ENCODE measurements at regions not wholly inside any gene's neighbourhood (a gene's known extent, or its start where the extent isn't known, plus 50 kb on each side); places are given as distances from the start of the nearest gene placed in this dataset.
"Not testable (repeated sequence)": the region's sequence is repeated elsewhere in the genome, so short reads cannot be mapped to it uniquely, and the experiment has no call there.

- Mint-ChIP-seq H3K4me3 (no peak overlapping the region), H3K36me3 (no peaks in the 10 kb centered on the region), H3K27ac (no peak overlapping the region), H3K9me3 (no peaks in the 10 kb centered on the region), H3K27me3 (peaks cover 18% of the 10 kb centered on the region), H3K4me1 (no peaks in the 10 kb centered on the region)
- CTCF ChIA-PET = no interaction called here
- no peak for DNase-seq
Measured at GRCh38 chr2:173550143-173550542, 195.5 kb downstream of the CDCA7 start.

GRCh38 chr2:173552531-173552930 is 197.9 kb downstream of the CDCA7 start:
- Mint-ChIP-seq H3K36me3 (no peaks in the 10 kb centered on the region), H3K4me1 (no peaks in the 10 kb centered on the region), H3K27me3 (peaks cover 17% of the 10 kb centered on the region), H3K9me3 (no peaks in the 10 kb centered on the region), H3K4me3 (no peak overlapping the region), H3K27ac (no peak overlapping the region)
- DNase-seq = no peak
- CTCF ChIA-PET = no interaction called here

DNA sequence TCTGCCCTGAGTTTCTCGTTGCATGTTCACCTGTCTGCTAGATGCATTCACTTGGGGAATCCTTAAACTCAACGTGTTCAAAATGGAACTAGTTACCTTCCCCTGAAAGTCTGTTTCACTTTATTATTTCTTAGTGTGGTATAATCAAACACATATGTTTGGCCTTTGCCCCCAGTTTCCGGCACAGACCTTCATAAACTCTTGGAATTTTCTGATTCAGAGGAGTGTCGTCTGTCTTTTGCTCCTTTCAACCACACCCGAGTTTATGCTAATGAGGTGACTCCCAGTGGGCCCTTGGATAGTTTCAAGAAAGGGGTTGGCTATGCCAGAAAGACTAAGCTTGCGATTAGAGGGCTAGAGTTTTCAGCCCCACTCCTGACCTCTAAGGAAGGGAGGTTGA is 198.9 kb downstream of the CDCA7 start:
- Mint-ChIP-seq H3K27me3 (peaks cover 21% of the 10 kb centered on the region), H3K9me3 (no peaks in the 10 kb centered on the region), H3K27ac (no peak overlapping the region), H3K4me1 (no peaks in the 10 kb centered on the region), H3K36me3 (no peaks in the 10 kb centered on the region), H3K4me3 (no peak overlapping the region)
- CTCF ChIA-PET = no interaction called here
- DNase-seq = no peak

DNA sequence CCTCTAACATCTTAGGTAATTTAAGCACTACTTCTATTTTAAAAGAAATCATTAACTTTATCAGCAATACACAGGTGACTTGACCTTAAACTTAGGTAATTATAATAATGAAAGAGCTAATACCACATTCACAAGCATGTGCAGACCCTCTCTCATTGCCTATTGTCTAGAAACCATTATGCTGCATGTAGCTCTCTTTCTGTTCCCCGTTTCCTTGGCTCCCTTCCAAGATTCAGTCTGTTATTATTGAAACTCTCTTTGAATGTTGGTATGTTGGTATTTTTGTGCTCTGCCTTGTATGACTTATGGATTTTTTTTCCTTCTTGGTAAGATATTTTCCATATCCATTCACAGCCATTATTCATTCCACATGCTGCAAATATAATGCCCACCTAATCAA is 201.2 kb downstream of the CDCA7 start:
- no peak for DNase-seq
- peaks cover 13% of the 10 kb centered on the region for H3K4me1 Mint-ChIP-seq
- H3K27ac Mint-ChIP-seq = no peak overlapping the region
- H3K27me3 Mint-ChIP-seq = peaks cover 36% of the 10 kb centered on the region
- H3K36me3 Mint-ChIP-seq = no peaks in the 10 kb centered on the region
- H3K9me3 Mint-ChIP-seq = no peaks in the 10 kb centered on the region
- no peak overlapping the region for H3K4me3 Mint-ChIP-seq
- CTCF ChIA-PET = no interaction called here

DNA sequence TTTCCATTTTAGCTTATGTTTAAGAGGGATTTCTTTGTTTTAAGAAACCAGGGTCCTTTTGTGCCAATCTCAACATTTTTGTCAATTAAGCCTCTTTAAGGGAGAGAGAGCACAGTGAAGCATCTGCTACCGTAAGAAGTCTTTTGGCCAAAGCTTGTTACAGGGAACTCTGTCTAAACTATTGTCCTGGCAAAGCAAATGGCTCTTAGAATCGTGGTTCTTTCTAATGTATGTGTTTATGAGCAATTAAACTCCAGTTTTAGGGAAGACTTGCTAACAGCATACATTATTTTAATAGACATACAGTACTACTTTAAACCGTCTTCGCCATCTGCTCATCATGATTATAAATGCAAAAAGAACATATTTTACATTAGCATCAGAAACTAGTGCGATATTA is 202.1 kb downstream of the CDCA7 start:
- Mint-ChIP-seq H3K27me3 (peaks cover 36% of the 10 kb centered on the region), H3K4me3 (no peak overlapping the region), H3K36me3 (no peaks in the 10 kb centered on the region), H3K9me3 (peaks cover 5% of the 10 kb centered on the region), H3K4me1 (peaks cover 15% of the 10 kb centered on the region), H3K27ac (no peak overlapping the region)
- DNase-seq = no peak
- CTCF ChIA-PET = no interaction called here

DNA sequence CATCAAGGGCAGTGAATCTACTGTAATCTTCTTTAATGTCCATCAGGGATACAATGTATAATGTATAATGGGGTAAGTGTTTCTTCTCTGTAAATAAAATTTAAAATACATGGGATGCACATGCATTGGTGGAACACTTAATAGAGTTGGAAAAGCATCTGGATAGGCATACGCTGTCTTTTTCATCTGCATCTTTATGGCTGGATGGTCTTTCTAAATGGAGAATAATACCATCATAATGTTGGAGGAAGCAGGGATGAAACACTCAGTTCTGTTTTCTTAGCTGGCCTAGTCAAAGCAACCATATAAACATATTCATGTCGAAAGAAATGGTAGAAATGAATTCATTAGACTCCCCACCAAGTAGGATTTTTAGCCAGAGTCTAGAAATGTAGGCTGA is 202.8 kb downstream of the CDCA7 start:
- DNase-seq = no peak
- H3K27me3 Mint-ChIP-seq = peaks cover 30% of the 10 kb centered on the region
- H3K4me3 Mint-ChIP-seq = no peak overlapping the region
- no peaks in the 10 kb centered on the region for H3K36me3 Mint-ChIP-seq
- H3K9me3 Mint-ChIP-seq = peaks cover 10% of the 10 kb centered on the region
- H3K4me1 Mint-ChIP-seq = peaks cover 15% of the 10 kb centered on the region
- H3K27ac Mint-ChIP-seq = no peak overlapping the region
- CTCF ChIA-PET = no interaction called here

DNA sequence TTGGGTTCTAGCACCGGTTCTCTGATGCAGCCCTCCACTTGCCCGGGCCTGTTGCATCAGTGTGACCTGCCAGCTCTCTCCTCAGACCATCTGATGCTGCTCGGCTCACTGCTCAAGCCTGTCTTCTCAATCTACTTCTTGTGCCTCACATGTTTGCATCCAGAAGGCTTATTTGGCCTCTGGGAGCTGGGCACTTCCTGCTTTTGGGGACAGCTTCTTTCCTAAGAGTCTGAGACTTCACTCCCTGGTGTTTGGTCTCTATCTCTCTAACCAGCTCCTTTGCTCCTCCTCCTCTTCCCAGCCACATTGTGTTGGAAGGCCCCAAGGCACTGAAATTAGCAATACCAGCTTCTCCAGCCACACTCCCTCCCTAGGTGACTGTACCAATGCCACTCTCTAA is 212.8 kb downstream of the CDCA7 start:
- peaks cover 10% of the 10 kb centered on the region for H3K9me3 Mint-ChIP-seq
- peaks cover 13% of the 10 kb centered on the region for H3K27me3 Mint-ChIP-seq
- no peak overlapping the region for H3K27ac Mint-ChIP-seq
- no peaks in the 10 kb centered on the region for H3K36me3 Mint-ChIP-seq
- no peak overlapping the region for H3K4me3 Mint-ChIP-seq
- DNase-seq = no peak
- CTCF ChIA-PET = interaction anchor here (2.6 kb wide), 1 partner anchor 165 kb away, joined by 8 read pairs; no protein-coding TSS in a partner anchor
- no peaks in the 10 kb centered on the region for H3K4me1 Mint-ChIP-seq

DNA sequence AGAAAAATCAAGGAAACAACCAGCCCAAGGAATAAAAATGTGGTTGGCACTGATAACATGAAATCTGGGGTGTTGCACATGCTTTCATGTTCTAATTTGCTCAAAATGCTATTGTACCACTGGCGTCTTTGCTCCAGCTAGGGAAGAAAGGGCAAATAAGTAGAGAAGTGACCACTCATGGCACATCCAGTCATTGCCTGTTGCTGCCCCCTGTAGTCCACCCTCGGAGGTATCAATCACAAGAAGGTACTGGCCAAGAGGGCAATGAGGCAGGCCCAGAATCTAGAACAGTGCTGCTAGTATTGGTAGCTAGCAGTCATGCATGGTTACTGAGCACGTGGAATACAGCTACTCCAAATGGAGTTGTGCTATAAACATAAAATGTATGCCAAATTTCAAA is 213.4 kb downstream of the CDCA7 start:
- H3K36me3 Mint-ChIP-seq = no peaks in the 10 kb centered on the region

DNA sequence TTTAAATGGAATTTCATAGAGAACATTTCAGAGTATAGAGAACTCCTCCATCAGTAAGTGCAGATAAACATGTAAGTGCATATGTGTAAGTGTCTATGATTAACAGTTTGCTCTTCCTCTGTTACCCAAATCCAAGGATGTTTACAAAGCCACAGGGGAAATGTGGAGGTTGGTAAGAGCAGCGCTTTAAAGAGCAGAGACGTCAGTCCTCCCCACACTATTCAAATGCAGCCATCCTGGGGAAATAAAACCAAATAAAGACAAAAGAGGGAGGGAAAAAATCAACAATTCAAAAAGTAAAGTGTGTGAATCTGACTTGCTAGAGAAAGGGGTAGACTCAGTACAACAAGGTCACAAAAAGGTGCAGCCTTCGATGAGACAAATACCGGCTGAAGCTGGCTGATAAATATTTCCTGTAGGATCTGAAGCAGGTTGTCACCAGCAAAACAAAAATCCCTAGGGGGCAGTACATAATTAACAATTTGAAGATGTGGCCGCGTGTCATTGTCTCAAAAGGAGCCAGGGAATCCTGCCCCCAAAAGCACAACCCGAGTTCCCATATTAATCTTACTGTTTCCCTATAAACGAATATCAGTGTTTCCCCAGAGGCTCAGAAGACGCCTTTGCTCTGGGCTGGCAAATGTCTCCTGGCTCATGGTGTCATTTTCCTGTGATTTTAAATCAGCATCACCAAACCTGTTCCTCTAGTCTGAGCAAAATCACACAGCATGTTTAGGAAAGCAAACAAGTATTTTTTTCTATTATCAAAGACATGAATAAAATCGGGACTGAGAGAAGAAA is 216.5 kb downstream of the CDCA7 start:
- Mint-ChIP-seq H3K36me3 (no peaks in the 10 kb centered on the region), H3K9me3 (peaks cover 2% of the 10 kb centered on the region), H3K27me3 (peaks cover 9% of the 10 kb centered on the region), H3K27ac (no peak overlapping the region), H3K4me3 (no peak overlapping the region), H3K4me1 (no peaks in the 10 kb centered on the region)
- DNase-seq = no peak
- CTCF ChIA-PET = interaction anchor here (1.5 kb wide), 1 partner anchor 769 kb away, joined by 3 read pairs; no protein-coding TSS in a partner anchor

More for the DNA sequence above, 213.4 kb downstream of the CDCA7 start:
- DNase-seq = no peak
- Mint-ChIP-seq H3K27ac (no peak overlapping the region), H3K4me3 (no peak overlapping the region), H3K4me1 (no peaks in the 10 kb centered on the region), H3K9me3 (peaks cover 6% of the 10 kb centered on the region), H3K27me3 (peaks cover 13% of the 10 kb centered on the region)
- CTCF ChIA-PET = interaction anchor here (2.6 kb wide), 1 partner anchor 166 kb away, joined by 8 read pairs; no protein-coding TSS in a partner anchor

DNA sequence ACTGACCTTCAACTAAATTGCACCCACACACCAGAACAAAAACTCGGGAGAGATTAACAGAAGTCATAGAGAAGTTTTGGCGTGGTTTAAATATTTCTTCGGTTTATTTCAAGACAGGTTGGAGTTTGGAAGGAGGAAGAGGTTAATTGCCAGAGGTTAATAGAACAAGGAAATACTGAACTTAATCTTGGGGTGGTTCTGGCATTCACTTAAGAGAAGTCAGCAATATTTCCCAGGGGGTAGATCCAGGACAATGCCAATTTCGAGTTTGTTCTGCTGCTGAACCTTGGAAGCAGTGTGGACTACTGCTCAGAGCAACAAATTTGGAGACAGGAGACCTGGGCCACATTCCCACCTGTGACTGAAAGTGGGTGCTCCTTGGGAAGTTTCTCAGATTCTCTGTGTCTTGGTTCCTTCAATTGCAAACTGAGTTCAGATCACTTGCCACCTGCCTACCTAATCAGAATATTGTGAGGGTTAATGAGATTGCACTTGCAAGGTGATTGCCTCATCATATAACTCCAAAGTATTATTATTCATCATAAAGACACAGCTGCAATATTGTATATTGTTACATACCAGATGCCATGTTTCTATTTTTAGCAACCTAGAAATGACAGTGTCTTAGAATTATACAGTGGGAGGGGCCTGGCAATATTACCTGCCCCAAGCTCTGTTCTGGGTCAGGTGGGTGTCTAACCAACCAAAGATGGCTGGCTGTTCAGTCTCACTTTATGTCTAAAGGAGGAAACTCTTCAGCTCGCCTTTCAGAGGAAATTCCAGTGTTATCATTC is 217.4 kb downstream of the CDCA7 start:
- CTCF ChIA-PET = no interaction called here
- H3K27ac Mint-ChIP-seq = no peak overlapping the region
- H3K4me1 Mint-ChIP-seq = no peaks in the 10 kb centered on the region
- no peak for DNase-seq
- peaks cover 9% of the 10 kb centered on the region for H3K27me3 Mint-ChIP-seq
- no peak overlapping the region for H3K4me3 Mint-ChIP-seq
- peaks cover 2% of the 10 kb centered on the region for H3K9me3 Mint-ChIP-seq
- H3K36me3 Mint-ChIP-seq = no peaks in the 10 kb centered on the region

- H3K27me3 Mint-ChIP-seq = peaks cover 4% of the 10 kb centered on the region
Measured at GRCh38 chr2:173572848-173573247, 218.2 kb downstream of the CDCA7 start.

GRCh38 chr2:173573782-173574181 is 219.1 kb downstream of the CDCA7 start:
- H3K4me1 Mint-ChIP-seq, H3K27ac Mint-ChIP-seq, DNase-seq, CTCF ChIA-PET, H3K4me3 Mint-ChIP-seq, H3K9me3 Mint-ChIP-seq, H3K27me3 Mint-ChIP-seq, H3K36me3 Mint-ChIP-seq: not testable (repeated sequence)

More at GRCh38 chr2:173572848-173573247, 218.2 kb downstream of the CDCA7 start:
- Mint-ChIP-seq H3K9me3 (peaks cover 2% of the 10 kb centered on the region), H3K4me3 (no peak overlapping the region), H3K4me1 (no peaks in the 10 kb centered on the region), H3K36me3 (no peaks in the 10 kb centered on the region), H3K27ac (no peak overlapping the region)
- DNase-seq = no peak
- CTCF ChIA-PET = interaction anchor here (0.7 kb wide), 1 partner anchor 918 kb away, joined by 3 read pairs; no protein-coding TSS in a partner anchor

GRCh38 chr2:173574324-173575112 is 219.8 kb downstream of the CDCA7 start:
- no peak for DNase-seq
- H3K4me3 Mint-ChIP-seq = no peak overlapping the region
- H3K27me3 Mint-ChIP-seq = no peaks in the 10 kb centered on the region
- no peaks in the 10 kb centered on the region for H3K4me1 Mint-ChIP-seq
- H3K27ac Mint-ChIP-seq = no peak overlapping the region
- peaks cover 2% of the 10 kb centered on the region for H3K9me3 Mint-ChIP-seq
- H3K36me3 Mint-ChIP-seq = no peaks in the 10 kb centered on the region
- CTCF ChIA-PET = no interaction called here

- no peak overlapping the region for H3K4me3 Mint-ChIP-seq
Measured at GRCh38 chr2:173578404-173579107, 223.9 kb downstream of the CDCA7 start.

More at GRCh38 chr2:173578404-173579107, 223.9 kb downstream of the CDCA7 start:
- H3K27ac Mint-ChIP-seq = no peak overlapping the region
- H3K36me3 Mint-ChIP-seq = no peaks in the 10 kb centered on the region
- peaks cover 3% of the 10 kb centered on the region for H3K27me3 Mint-ChIP-seq
- CTCF ChIA-PET = no interaction called here
- H3K9me3 Mint-ChIP-seq = peaks cover 2% of the 10 kb centered on the region
- DNase-seq = no peak
- H3K4me1 Mint-ChIP-seq = no peaks in the 10 kb centered on the region
